SK-N-SH treated with all-trans-retinoic acid at 6 μM for 48 hours (cell line): ENCODE measurements at regions not wholly inside any gene's neighbourhood (a gene's known extent, or its start where the extent isn't known, plus 50 kb on each side); places are given as distances from the start of the nearest gene placed in this dataset.

Source experiments
- ATAC-seq: fragments of 200-7000 bp; cut with Tn5 transposase; 3 replicates; pipeline ENCODE4 v1.9.1; 2020; ENCODE audit warnings: mild to moderate bottlenecking, moderate library complexity
- ARNTL ChIP-seq: fragments of 450-650 bp; formaldehyde crosslinking; IDR thresholded peaks from 2 replicates; pipeline ENCODE4 v1.5.0; 2020; ENCODE audit warnings: low read depth, mild to moderate bottlenecking, moderate library complexity, borderline replicate concordance
- BACH2 ChIP-seq: fragments of 250-450 bp; sonication (Bioruptor Pico); IDR thresholded peaks from 2 replicates; pipeline ENCODE4 v1.9.0; 2021; ENCODE audit warnings: mild to moderate bottlenecking, borderline replicate concordance
- CSDC2 ChIP-seq: fragments of 250-450 bp; sonication (Bioruptor Pico); IDR thresholded peaks from 2 replicates; pipeline ENCODE4 v1.5.0; 2020; ENCODE audit warnings: mild to moderate bottlenecking, moderate library complexity
- ESRRG ChIP-seq: fragments of 250-450 bp; sonication (Bioruptor Pico); IDR thresholded peaks from 2 replicates; pipeline ENCODE4 v1.6.1; 2021; ENCODE audit warnings: mild to moderate bottlenecking
- GLIS3 ChIP-seq: fragments of 250-450 bp; sonication (Bioruptor Pico); IDR thresholded peaks from 2 replicates; pipeline ENCODE4 v1.5.0; 2020; ENCODE audit warnings: mild to moderate bottlenecking, moderate library complexity
- OSR1 ChIP-seq: fragments of 250-450 bp; sonication (Bioruptor Pico); IDR thresholded peaks from 2 replicates; pipeline ENCODE4 v1.8.0; 2022; ENCODE audit warnings: moderate library complexity, mild to moderate bottlenecking, inconsistent platforms
- PATZ1 ChIP-seq: fragments of 250-450 bp; sonication (Bioruptor Pico); IDR thresholded peaks from 2 replicates; pipeline ENCODE4 v1.8.0; 2020; ENCODE audit warnings: mild to moderate bottlenecking, moderate library complexity, borderline replicate concordance
- POU6F1 ChIP-seq: fragments of 250-450 bp; sonication (Bioruptor Pico); IDR thresholded peaks from 2 replicates; pipeline ENCODE4 v1.8.0; 2021; ENCODE audit warnings: low read depth, mild to moderate bottlenecking, moderate library complexity, borderline replicate concordance
- PPARA ChIP-seq: fragments of 250-450 bp; sonication (Bioruptor Pico); IDR thresholded peaks from 2 replicates; pipeline ENCODE4 v1.5.0; 2020; ENCODE audit warnings: mild to moderate bottlenecking, borderline replicate concordance
- RARB ChIP-seq: fragments of 250-450 bp; sonication (Bioruptor Pico); IDR thresholded peaks from 2 replicates; pipeline ENCODE4 v1.8.0; 2021; ENCODE audit warnings: mild to moderate bottlenecking, moderate library complexity
- SNAI2 ChIP-seq: fragments of 250-450 bp; sonication (Bioruptor Pico); IDR thresholded peaks from 2 replicates; pipeline ENCODE4 v1.5.0; 2020; ENCODE audit warnings: mild to moderate bottlenecking, moderate library complexity
- TCF4 ChIP-seq: fragments of 250-450 bp; sonication (Bioruptor Pico); IDR thresholded peaks from 2 replicates; pipeline ENCODE4 v1.8.0; 2021; ENCODE audit warnings: mild to moderate bottlenecking, moderate library complexity, borderline replicate concordance
- TOX ChIP-seq: fragments of 250-450 bp; sonication (Bioruptor Pico); IDR thresholded peaks from 2 replicates; pipeline ENCODE4 v1.8.0; 2021; ENCODE audit warnings: mild to moderate bottlenecking, moderate library complexity, borderline replicate concordance
- ZC3H10 ChIP-seq: fragments of 250-450 bp; sonication (Bioruptor Pico); IDR thresholded peaks from 2 replicates; pipeline ENCODE4 v1.5.1; 2021; ENCODE audit warnings: mild to moderate bottlenecking, moderate library complexity
- ZFP30 ChIP-seq: fragments of 450-650 bp; formaldehyde crosslinking; IDR thresholded peaks from 2 replicates; pipeline ENCODE4 v1.5.0; 2022; ENCODE audit warnings: mild to moderate bottlenecking, moderate library complexity
- ZNF565 ChIP-seq: fragments of 450-650 bp; formaldehyde crosslinking; conservative IDR thresholded peaks from 2 replicates; pipeline ENCODE4 v1.5.0; 2020; ENCODE audit warnings: low read depth, mild to moderate bottlenecking, moderate library complexity
- ZNF70 ChIP-seq: fragments of 450-650 bp; formaldehyde crosslinking; IDR thresholded peaks from 2 replicates; pipeline ENCODE4 v1.5.0; 2020; ENCODE audit warnings: mild to moderate bottlenecking, moderate library complexity
- ZNF8 ChIP-seq: fragments of 450-650 bp; formaldehyde crosslinking; IDR thresholded peaks from 2 replicates; pipeline ENCODE4 v1.5.0; 2020; ENCODE audit warnings: mild to moderate bottlenecking, moderate library complexity
- TF ChIP-seq, protein P1 (sequence below): fragments of 250-450 bp; sonication (Bioruptor Pico); IDR thresholded peaks from 2 replicates; pipeline ENCODE4 v1.5.1; 2020; ENCODE audit warnings: low read depth, mild to moderate bottlenecking, moderate library complexity
- TF ChIP-seq, protein P2 (sequence below): fragments of 250-450 bp; sonication (Bioruptor Pico); IDR thresholded peaks from 2 replicates; pipeline ENCODE4 v1.5.0; 2020; ENCODE audit warnings: mild to moderate bottlenecking, moderate library complexity
- TF ChIP-seq, protein P3 (sequence below): fragments of 250-450 bp; sonication (Bioruptor Pico); IDR thresholded peaks from 2 replicates; pipeline ENCODE4 v1.5.1; 2021; ENCODE audit warnings: mild to moderate bottlenecking, moderate library complexity

DNA sequence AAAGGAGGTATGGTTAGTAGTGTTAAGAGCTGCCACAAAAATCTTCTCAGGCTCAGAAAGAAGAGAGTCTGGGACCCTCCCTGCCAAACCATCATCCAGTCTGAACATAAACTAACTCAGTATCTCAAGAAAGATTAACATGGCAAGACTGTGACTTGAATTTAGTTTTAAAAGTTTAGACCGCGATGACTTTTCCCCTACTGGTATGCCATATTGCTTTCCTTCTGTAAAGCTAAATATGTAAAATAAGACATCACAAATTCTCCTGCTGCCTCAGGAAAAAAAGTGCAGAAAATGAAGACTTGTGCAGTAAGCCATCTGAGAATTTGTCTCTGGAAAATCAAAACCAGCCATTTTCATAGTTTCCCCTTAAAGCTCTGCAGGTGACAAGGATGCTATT, 85.2 kb upstream of the STARD4 start:
- TF ChIP-seq, protein P1, sequence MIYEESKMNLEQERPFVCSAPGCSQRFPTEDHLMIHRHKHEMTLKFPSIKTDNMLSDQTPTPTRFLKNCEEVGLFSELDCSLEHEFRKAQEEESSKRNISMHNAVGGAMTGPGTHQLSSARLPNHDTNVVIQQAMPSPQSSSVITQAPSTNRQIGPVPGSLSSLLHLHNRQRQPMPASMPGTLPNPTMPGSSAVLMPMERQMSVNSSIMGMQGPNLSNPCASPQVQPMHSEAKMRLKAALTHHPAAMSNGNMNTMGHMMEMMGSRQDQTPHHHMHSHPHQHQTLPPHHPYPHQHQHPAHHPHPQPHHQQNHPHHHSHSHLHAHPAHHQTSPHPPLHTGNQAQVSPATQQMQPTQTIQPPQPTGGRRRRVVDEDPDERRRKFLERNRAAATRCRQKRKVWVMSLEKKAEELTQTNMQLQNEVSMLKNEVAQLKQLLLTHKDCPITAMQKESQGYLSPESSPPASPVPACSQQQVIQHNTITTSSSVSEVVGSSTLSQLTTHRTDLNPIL: no peak
- TF ChIP-seq ZNF8 (no peak), PPARA (CRISPR knock-in tag) (no peak), PATZ1 (CRISPR knock-in tag) (no peak), TCF4 (CRISPR knock-in tag) (no peak), ZNF70 (CRISPR knock-in tag) (no peak), POU6F1 (CRISPR knock-in tag) (no peak), TOX (CRISPR knock-in tag) (no peak), CSDC2 (CRISPR knock-in tag) (no peak), RARB (CRISPR knock-in tag) (no peak), ZFP30 (CRISPR knock-in tag) (no peak), ARNTL (CRISPR knock-in tag) (no peak), BACH2 (CRISPR knock-in tag) (no peak), GLIS3 (no peak), OSR1 (no peak), ESRRG (no peak)
- TF ChIP-seq, protein P2, sequence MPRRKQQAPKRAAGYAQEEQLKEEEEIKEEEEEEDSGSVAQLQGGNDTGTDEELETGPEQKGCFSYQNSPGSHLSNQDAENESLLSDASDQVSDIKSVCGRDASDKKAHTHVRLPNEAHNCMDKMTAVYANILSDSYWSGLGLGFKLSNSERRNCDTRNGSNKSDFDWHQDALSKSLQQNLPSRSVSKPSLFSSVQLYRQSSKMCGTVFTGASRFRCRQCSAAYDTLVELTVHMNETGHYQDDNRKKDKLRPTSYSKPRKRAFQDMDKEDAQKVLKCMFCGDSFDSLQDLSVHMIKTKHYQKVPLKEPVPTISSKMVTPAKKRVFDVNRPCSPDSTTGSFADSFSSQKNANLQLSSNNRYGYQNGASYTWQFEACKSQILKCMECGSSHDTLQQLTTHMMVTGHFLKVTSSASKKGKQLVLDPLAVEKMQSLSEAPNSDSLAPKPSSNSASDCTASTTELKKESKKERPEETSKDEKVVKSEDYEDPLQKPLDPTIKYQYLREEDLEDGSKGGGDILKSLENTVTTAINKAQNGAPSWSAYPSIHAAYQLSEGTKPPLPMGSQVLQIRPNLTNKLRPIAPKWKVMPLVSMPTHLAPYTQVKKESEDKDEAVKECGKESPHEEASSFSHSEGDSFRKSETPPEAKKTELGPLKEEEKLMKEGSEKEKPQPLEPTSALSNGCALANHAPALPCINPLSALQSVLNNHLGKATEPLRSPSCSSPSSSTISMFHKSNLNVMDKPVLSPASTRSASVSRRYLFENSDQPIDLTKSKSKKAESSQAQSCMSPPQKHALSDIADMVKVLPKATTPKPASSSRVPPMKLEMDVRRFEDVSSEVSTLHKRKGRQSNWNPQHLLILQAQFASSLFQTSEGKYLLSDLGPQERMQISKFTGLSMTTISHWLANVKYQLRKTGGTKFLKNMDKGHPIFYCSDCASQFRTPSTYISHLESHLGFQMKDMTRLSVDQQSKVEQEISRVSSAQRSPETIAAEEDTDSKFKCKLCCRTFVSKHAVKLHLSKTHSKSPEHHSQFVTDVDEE (CRISPR knock-in tag): no peak
- ATAC-seq: no peak

GRCh38 chr5:111596705-111597104, 84.4 kb upstream of the STARD4 start:
- no peak for TF ChIP-seq TOX (CRISPR knock-in tag)
- no peak for TF ChIP-seq POU6F1 (CRISPR knock-in tag)
- TF ChIP-seq, protein P2 (CRISPR knock-in tag): no peak
- no peak for TF ChIP-seq ZC3H10
- no peak for TF ChIP-seq PPARA (CRISPR knock-in tag)
- TF ChIP-seq GLIS3: no peak
- TF ChIP-seq CSDC2 (CRISPR knock-in tag): no peak
- TF ChIP-seq ZNF8: no peak
- TF ChIP-seq, protein P3, sequence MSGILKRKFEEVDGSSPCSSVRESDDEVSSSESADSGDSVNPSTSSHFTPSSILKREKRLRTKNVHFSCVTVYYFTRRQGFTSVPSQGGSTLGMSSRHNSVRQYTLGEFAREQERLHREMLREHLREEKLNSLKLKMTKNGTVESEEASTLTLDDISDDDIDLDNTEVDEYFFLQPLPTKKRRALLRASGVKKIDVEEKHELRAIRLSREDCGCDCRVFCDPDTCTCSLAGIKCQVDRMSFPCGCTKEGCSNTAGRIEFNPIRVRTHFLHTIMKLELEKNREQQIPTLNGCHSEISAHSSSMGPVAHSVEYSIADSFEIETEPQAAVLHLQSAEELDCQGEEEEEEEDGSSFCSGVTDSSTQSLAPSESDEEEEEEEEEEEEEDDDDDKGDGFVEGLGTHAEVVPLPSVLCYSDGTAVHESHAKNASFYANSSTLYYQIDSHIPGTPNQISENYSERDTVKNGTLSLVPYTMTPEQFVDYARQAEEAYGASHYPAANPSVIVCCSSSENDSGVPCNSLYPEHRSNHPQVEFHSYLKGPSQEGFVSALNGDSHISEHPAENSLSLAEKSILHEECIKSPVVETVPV (CRISPR knock-in tag): no peak
- TF ChIP-seq OSR1: no peak
- TF ChIP-seq BACH2 (CRISPR knock-in tag): no peak
- TF ChIP-seq ZFP30 (CRISPR knock-in tag): no peak
- TF ChIP-seq ESRRG: no peak
- no peak for TF ChIP-seq SNAI2 (CRISPR knock-in tag)
- TF ChIP-seq RARB (CRISPR knock-in tag): no peak
- no peak for TF ChIP-seq ZNF565
- TF ChIP-seq ARNTL (CRISPR knock-in tag): no peak
- no peak for TF ChIP-seq TCF4 (CRISPR knock-in tag)
- TF ChIP-seq, all 23 proteins: peak for 0
- no peak for ATAC-seq
